Kidney (tissue), 13 donors: ENCODE measurements at regions not wholly inside any gene's neighbourhood (a gene's known extent, or its start where the extent isn't known, plus 50 kb on each side); places are given as distances from the start of the nearest gene placed in this dataset.

Source experiments
- DNase-seq, 5 donors: peaks; one replicate each; pipeline ENCODE4 v3.0.0-alpha.2; 2013 to 2020
- FAIRE-seq: peaks from 2 replicates; lab custom pipeline; 2012; peaks lifted over from hg19 to GRCh38; lab: Jason Lieb, UNC
- H3K27ac ChIP-seq, 2 donors: one replicate each; pipeline ENCODE4 v1.7.0; 2013; ENCODE audit warnings: low read depth in 2 of 2, low read length in 2 of 2, inconsistent platforms in 1 of 2
- H3K27me3 ChIP-seq: one replicate; pipeline ENCODE4 v1.7.1; 2013; ENCODE audit warnings: low read length, inconsistent platforms; ENCODE audit not compliant: control insufficient read depth, insufficient read depth
- H3K36me3 ChIP-seq, 3 donors: one replicate each; pipeline versions ENCODE4 v1.7.0 to v1.7.1; 2013; ENCODE audit warnings: low read length in 3 of 3, control low read depth in 1 of 3, inconsistent platforms in 1 of 3; ENCODE audit not compliant: insufficient read depth in 3 of 3, control insufficient read depth in 2 of 3
- H3K4me1 ChIP-seq, 3 donors: one replicate each; pipeline versions ENCODE4 v1.7.0 to v1.7.1; 2013; ENCODE audit warnings: low read length in 3 of 3, inconsistent platforms in 1 of 3, low read depth in 1 of 3; ENCODE audit not compliant: control insufficient read depth in 2 of 3, insufficient read depth in 2 of 3
- H3K4me3 ChIP-seq, 3 donors: one replicate each; pipeline versions ENCODE4 v1.7.0 to v1.8.1; 2013; ENCODE audit warnings: low read length in 3 of 3, control low read depth in 1 of 3, inconsistent platforms in 1 of 3
- H3K9ac ChIP-seq, 3 donors: one replicate each; pipeline versions ENCODE4 v1.7.0 to v1.7.1; 2013; ENCODE audit warnings: low read length in 3 of 3, control low read depth in 1 of 3, inconsistent platforms in 1 of 3
- H3K9me3 ChIP-seq, 3 donors: one replicate each; pipeline versions ENCODE4 v1.7.0 to v1.7.1; 2013; ENCODE audit warnings: low read length in 3 of 3, control low read depth in 1 of 3, inconsistent platforms in 1 of 3; ENCODE audit not compliant: control insufficient read depth in 2 of 3, insufficient read depth in 1 of 3
- CTCF ChIP-seq: IDR thresholded peaks from 3 replicates; pipeline ENCODE4 v1.5.1; 2012; ENCODE audit warnings: mild to moderate bottlenecking, moderate library complexity, borderline replicate concordance; ENCODE audit not compliant: insufficient read depth; ENCODE audit errors: extremely low read depth
- intact Hi-C: fragments of 100-400 bp; cut with DNase I; formaldehyde crosslinking; loops from one replicate; pipeline ENCODE4 v1.11.1; 2022
- donor health status: control.
- donor health status: control.
- donor health status: control.
- donor health status: control.
- donor health status: control.
- donor health status: DM: yes; HTN: yes; CAD: no.
- donor health status: Normal renal cell carcinoma (clear cell type).

GRCh38 chr1:96473791-96474434 is 247.7 kb upstream of the PTBP2 start:
- Histone ChIP-seq H3K9ac (no peak overlapping the region), H3K4me1 (no peaks in the 10 kb centered on the region), H3K27ac (no peak overlapping the region), H3K36me3 (no peaks in the 10 kb centered on the region), H3K4me3 (no peak overlapping the region), H3K27me3 (no peaks in the 10 kb centered on the region), H3K9me3 (no peaks in the 10 kb centered on the region)
- intact Hi-C loops, result no loop called here
- DNase-seq (no peak), FAIRE-seq (no peak)
- TF ChIP-seq CTCF, result no peak

GRCh38 chr1:96474985-96475743 is 246.4 kb upstream of the PTBP2 start:
- H3K9ac ChIP-seq, result no peak overlapping the region
- no peaks in the 10 kb centered on the region for H3K4me1 ChIP-seq
- intact Hi-C loops, result no loop called here
- TF ChIP-seq CTCF, result no peak
- H3K36me3 ChIP-seq, result no peaks in the 10 kb centered on the region
- no peak for FAIRE-seq
- no peaks in the 10 kb centered on the region for H3K9me3 ChIP-seq
- no peaks in the 10 kb centered on the region for H3K27me3 ChIP-seq
- DNase-seq, result peak in 3 of 5 donors; percentile 25 to 44 (median 37)
- H3K27ac ChIP-seq, result no peak overlapping the region
- no peak overlapping the region for H3K4me3 ChIP-seq

GRCh38 chr1:96475903-96476302 is 245.7 kb upstream of the PTBP2 start:
- FAIRE-seq, result no peak
- H3K27me3 ChIP-seq, result no peaks in the 10 kb centered on the region
- no peak for TF ChIP-seq CTCF

More at GRCh38 chr1:96475903-96476302, 245.7 kb upstream of the PTBP2 start:
- Histone ChIP-seq H3K4me3 (no peak overlapping the region), H3K27ac (no peak overlapping the region), H3K9ac (no peak overlapping the region), H3K4me1 (no peaks in the 10 kb centered on the region), H3K9me3 (no peaks in the 10 kb centered on the region), H3K36me3 (no peaks in the 10 kb centered on the region)
- peak in 1 of 5 donors; percentile 13 for DNase-seq
- intact Hi-C loops, result no loop called here
